ENCODE measurements at regions not wholly inside any gene's neighbourhood (a gene's known extent, or its start where the extent isn't known, plus 50 kb on each side); places are given as distances from the start of the nearest gene placed in this dataset.

GRCh38 chr15:54917312-54917711 is 279.4 kb downstream of the RSL24D1 start (continued):
- TF ChIP-seq, protein P1, sequence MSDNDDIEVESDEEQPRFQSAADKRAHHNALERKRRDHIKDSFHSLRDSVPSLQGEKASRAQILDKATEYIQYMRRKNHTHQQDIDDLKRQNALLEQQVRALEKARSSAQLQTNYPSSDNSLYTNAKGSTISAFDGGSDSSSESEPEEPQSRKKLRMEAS (IDR thresholded peaks at IDR 0.05), result no peak
- TF ChIP-seq CBX3 (IDR thresholded peaks at IDR 0.05; ENCODE audit: low read depth) (no peak), ZFX (IDR thresholded peaks at IDR 0.05) (no peak), POLR2A (IDR thresholded peaks at IDR 0.05; ENCODE audit: borderline replicate concordance, extremely low read depth, insufficient read depth, insufficient read length) (no peak)

DNA sequence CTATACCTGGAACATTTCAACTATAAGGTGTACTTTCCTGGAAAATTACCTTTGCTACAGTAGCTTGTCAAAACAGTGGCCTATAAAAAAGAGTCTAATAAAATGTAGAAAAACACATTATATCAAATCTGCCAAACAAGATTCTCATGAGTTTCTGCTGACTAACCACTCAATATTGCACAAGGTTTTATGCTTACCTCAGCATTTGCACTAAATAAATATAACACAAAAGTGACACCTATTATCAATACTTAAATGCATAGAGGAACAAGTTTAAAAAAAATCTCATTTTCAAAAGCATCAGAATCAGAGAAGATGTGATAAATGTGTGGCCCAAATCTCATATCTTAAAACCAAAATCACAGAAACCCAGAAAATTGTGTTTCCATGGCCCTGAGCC is 281.4 kb downstream of the RSL24D1 start:
- H2AFZ ChIP-seq (ENCODE audit: low read depth, low read length, poor library complexity, severe bottlenecking), result no peak overlapping the region
- intact Hi-C loops (cut with micrococcal nuclease), result no loop called here
- no TSS peak for BruUV-seq (replicated peaks)
- no peak overlapping the region for H3K27ac ChIP-seq (ENCODE audit: low read depth, low read length)
- H3K36me3 ChIP-seq (ENCODE audit: control insufficient read depth in 1 of 2, insufficient read depth in 2 of 2, low read length in 2 of 2), result no peaks in the 10 kb centered on the region
- no peaks in the 10 kb centered on the region for H4K20me1 ChIP-seq (ENCODE audit: insufficient read depth)
- ChIA-PET CTCF (no interaction called here), RAD21 (ENCODE audit: low non-redundant PET in 1 of 2, low total read pairs in 2 of 2, uncharacterized antibody in 2 of 2, unreplicated experiment in 2 of 2) (no interaction called here), POLR2A (no interaction called here)
- H3K9ac ChIP-seq (ENCODE audit: low read length), result no peak overlapping the region
- no peaks in the 10 kb centered on the region for H3K9me2 ChIP-seq (ENCODE audit: insufficient read depth)
- DNase-seq (ENCODE audit: low read depth, low spot score), result no peak
- TF ChIP-seq RAD21 (IDR thresholded peaks at IDR 0.05; ENCODE audit: low read depth) (no peak), ZFX (IDR thresholded peaks at IDR 0.05) (no peak), POLR2AphosphoS5 (IDR thresholded peaks at IDR 0.05; ENCODE audit: low read depth, low read length) (no peak), YY1 (IDR thresholded peaks at IDR 0.05; ENCODE audit: extremely low read depth, insufficient replicate concordance, low read depth, low read length) (no peak), FOSL1 (IDR thresholded peaks at IDR 0.05; ENCODE audit: low read depth) (no peak), EZH2phosphoT487 (IDR thresholded peaks at IDR 0.05; ENCODE audit: borderline replicate concordance) (no peak), SRF (IDR thresholded peaks at IDR 0.05; ENCODE audit: low read depth) (no peak), ZBTB33 (IDR thresholded peaks at IDR 0.05; ENCODE audit: extremely low read depth, insufficient replicate concordance, low read length) (no peak)
- TF ChIP-seq, protein P2, sequence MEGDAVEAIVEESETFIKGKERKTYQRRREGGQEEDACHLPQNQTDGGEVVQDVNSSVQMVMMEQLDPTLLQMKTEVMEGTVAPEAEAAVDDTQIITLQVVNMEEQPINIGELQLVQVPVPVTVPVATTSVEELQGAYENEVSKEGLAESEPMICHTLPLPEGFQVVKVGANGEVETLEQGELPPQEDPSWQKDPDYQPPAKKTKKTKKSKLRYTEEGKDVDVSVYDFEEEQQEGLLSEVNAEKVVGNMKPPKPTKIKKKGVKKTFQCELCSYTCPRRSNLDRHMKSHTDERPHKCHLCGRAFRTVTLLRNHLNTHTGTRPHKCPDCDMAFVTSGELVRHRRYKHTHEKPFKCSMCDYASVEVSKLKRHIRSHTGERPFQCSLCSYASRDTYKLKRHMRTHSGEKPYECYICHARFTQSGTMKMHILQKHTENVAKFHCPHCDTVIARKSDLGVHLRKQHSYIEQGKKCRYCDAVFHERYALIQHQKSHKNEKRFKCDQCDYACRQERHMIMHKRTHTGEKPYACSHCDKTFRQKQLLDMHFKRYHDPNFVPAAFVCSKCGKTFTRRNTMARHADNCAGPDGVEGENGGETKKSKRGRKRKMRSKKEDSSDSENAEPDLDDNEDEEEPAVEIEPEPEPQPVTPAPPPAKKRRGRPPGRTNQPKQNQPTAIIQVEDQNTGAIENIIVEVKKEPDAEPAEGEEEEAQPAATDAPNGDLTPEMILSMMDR (IDR thresholded peaks at IDR 0.05 in 2 of 3, conservative IDR thresholded peaks at IDR 0.05 in 1 of 3; ENCODE audit: borderline replicate concordance in 1 of 3, insufficient read depth in 1 of 3, low read depth in 2 of 3, low read length in 2 of 3), result no peak
- TF ChIP-seq, protein P1 (IDR thresholded peaks at IDR 0.05), result no peak
- no peak for ATAC-seq
- H3K4me3 ChIP-seq (replicated peaks in 1 of 2; ENCODE audit: low read depth in 1 of 2, low read length in 2 of 2), result no peak overlapping the region
- H3K4me2 ChIP-seq (ENCODE audit: low read length), result no peak overlapping the region
- no peaks in the 10 kb centered on the region for H3K4me1 ChIP-seq (ENCODE audit: control insufficient read depth in 1 of 2, insufficient read depth in 2 of 2, low read length in 2 of 2)
- peaks cover 0 to 5% of the 10 kb centered on the region in 2 experiments; a peak in 2 of 4 replicates for H3K9me3 ChIP-seq (ENCODE audit: control insufficient read depth in 1 of 2, insufficient read depth in 1 of 2, low read depth in 1 of 2, low read length in 2 of 2)
- H3K79me2 ChIP-seq (ENCODE audit: insufficient read depth, low read length), result no peaks in the 10 kb centered on the region
- no peaks in the 10 kb centered on the region for H3K27me3 ChIP-seq (ENCODE audit: insufficient read depth, low read length)

All from HCT116 (cell line).